ENCODE measurements at regions not wholly inside any gene's neighbourhood (a gene's known extent, or its start where the extent isn't known, plus 50 kb on each side); places are given as distances from the start of the nearest gene placed in this dataset.

- Histone ChIP-seq H3K4me2 (ENCODE audit: insufficient read depth, insufficient read length, low read length) (no peak overlapping the region), H2BK5ac (ENCODE audit: insufficient read length, low read length) (no peak overlapping the region), H2BK15ac (ENCODE audit: low read depth, low read length) (no peak overlapping the region), H2AK5ac (ENCODE audit: insufficient read length, low read length) (no peak overlapping the region), H3K23me2 (ENCODE audit: insufficient read length, low read depth, low read length, poor library complexity, severe bottlenecking) (no peaks in the 10 kb centered on the region), H4K91ac (ENCODE audit: insufficient read length, low read depth, low read length) (no peak overlapping the region), H3K27ac (ENCODE audit: insufficient read length, low read depth, low read length) (no peak overlapping the region), H3K27me3 (ENCODE audit: insufficient read depth, low read length) (no peaks in the 10 kb centered on the region), H3K23ac (ENCODE audit: insufficient read length, low read depth, low read length) (no peak overlapping the region), H3K79me1 (ENCODE audit: insufficient read depth, low read depth, low read length, poor library complexity, severe bottlenecking) (no peaks in the 10 kb centered on the region), H3K9ac (ENCODE audit: extremely low read depth, insufficient read length, low read length) (no peak overlapping the region), H3K56ac (ENCODE audit: insufficient read length, low read depth, low read length) (no peak overlapping the region), H2AFZ (ENCODE audit: low read length) (no peak overlapping the region), H3K14ac (ENCODE audit: insufficient read depth, low read length) (no peak overlapping the region), H3T11ph (ENCODE audit: low read length) (no peak overlapping the region), H3K4me1 (ENCODE audit: insufficient read depth, low read length) (no peaks in the 10 kb centered on the region), H4K8ac (replicated peaks; ENCODE audit: insufficient read length, low read depth, low read length) (no peak overlapping the region), H3K4ac (ENCODE audit: low read depth, low read length) (no peak overlapping the region), H4K20me1 (ENCODE audit: control insufficient read depth, insufficient read depth, insufficient read length) (no peaks in the 10 kb centered on the region), H3K9me3 (ENCODE audit: control insufficient read depth, low read depth, low read length) (peaks cover 8% of the 10 kb centered on the region), H3K79me2 (ENCODE audit: insufficient read depth, low read length) (no peaks in the 10 kb centered on the region), H2BK12ac (ENCODE audit: insufficient read length, low read depth, low read length) (no peak overlapping the region), H4K5ac (ENCODE audit: insufficient read length, low read depth, low read length) (no peak overlapping the region), H3K18ac (ENCODE audit: insufficient read length, low read depth, low read length) (no peak overlapping the region), H2BK20ac (ENCODE audit: low read depth, low read length, poor library complexity, severe bottlenecking) (no peak overlapping the region), H2BK120ac (ENCODE audit: low read depth, low read length, poor library complexity, severe bottlenecking) (no peak overlapping the region)
- peaks cover 1% of the 10 kb centered on the region; the same call in 1 of the 2 replicates for H3K27me3 Mint-ChIP-seq (ENCODE audit: low read depth)
- H3K36me3 Mint-ChIP-seq (ENCODE audit: insufficient read depth in 1 of 3, low read depth in 3 of 3) = peaks cover 4 to 43% (median 23%) of the 10 kb centered on the region in 3 experiments
- H3K4me1 Mint-ChIP-seq = no peaks in the 10 kb centered on the region
- TF ChIP-seq, protein P1, sequence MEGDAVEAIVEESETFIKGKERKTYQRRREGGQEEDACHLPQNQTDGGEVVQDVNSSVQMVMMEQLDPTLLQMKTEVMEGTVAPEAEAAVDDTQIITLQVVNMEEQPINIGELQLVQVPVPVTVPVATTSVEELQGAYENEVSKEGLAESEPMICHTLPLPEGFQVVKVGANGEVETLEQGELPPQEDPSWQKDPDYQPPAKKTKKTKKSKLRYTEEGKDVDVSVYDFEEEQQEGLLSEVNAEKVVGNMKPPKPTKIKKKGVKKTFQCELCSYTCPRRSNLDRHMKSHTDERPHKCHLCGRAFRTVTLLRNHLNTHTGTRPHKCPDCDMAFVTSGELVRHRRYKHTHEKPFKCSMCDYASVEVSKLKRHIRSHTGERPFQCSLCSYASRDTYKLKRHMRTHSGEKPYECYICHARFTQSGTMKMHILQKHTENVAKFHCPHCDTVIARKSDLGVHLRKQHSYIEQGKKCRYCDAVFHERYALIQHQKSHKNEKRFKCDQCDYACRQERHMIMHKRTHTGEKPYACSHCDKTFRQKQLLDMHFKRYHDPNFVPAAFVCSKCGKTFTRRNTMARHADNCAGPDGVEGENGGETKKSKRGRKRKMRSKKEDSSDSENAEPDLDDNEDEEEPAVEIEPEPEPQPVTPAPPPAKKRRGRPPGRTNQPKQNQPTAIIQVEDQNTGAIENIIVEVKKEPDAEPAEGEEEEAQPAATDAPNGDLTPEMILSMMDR (conservative IDR thresholded peaks at IDR 0.05) = no peak
- H3K4me3 Mint-ChIP-seq = no peak overlapping the region
- peaks cover 36 to 40% of the 10 kb centered on the region in 2 experiments for H3K9me3 Mint-ChIP-seq
- DNase-seq = no peak
- no peak overlapping the region for H3K27ac Mint-ChIP-seq
- WGBS (ENCODE audit: extremely low coverage, insufficient read length, low lambda C conversion rate) = no CpG with 5 or more reads among the region's 2 CpGs
These were observed 104.9 kb downstream of the FEM1C start for GRCh38 chr5:115439639-115440038.
